Suprapubic skin (tissue), 4 donors: ENCODE measurements at regions not wholly inside any gene's neighbourhood (a gene's known extent, or its start where the extent isn't known, plus 50 kb on each side); places are given as distances from the start of the nearest gene placed in this dataset.

Source experiments
- CTCF ChIP-seq, 2 donors: fragments of 200-600 bp in 1 of 2; fragments of 450-650 bp in 1 of 2; sonication (generic) in 1 of 2; IDR thresholded peaks; one replicate each; pipeline ENCODE4 v1.5.1; 2016 to 2019; ENCODE audit warnings: antibody characterized with exemption in 2 of 2, mild to moderate bottlenecking in 1 of 2, moderate library complexity in 1 of 2
- EP300 ChIP-seq: sonication (generic); formaldehyde crosslinking; IDR thresholded peaks from one replicate; pipeline ENCODE4 v1.6.1; 2017; ENCODE audit warnings: antibody characterized with exemption
- POLR2A ChIP-seq, 2 donors: fragments of 450-650 bp; IDR thresholded peaks; one replicate each; pipeline ENCODE4 v1.6.1; 2017; ENCODE audit warnings: antibody characterized with exemption in 2 of 2, mild to moderate bottlenecking in 2 of 2, moderate library complexity in 2 of 2
- POLR2AphosphoS5 ChIP-seq, 3 donors: sonication (generic); formaldehyde crosslinking; IDR thresholded peaks; one replicate each; pipeline ENCODE4 v1.6.1; 2017; ENCODE audit warnings: antibody characterized with exemption in 3 of 3

- TF ChIP-seq CTCF (IDR thresholded peaks at IDR 0.05) (no peak), POLR2A (IDR thresholded peaks at IDR 0.05) (no peak), POLR2AphosphoS5 (IDR thresholded peaks at IDR 0.05) (no peak), EP300 (no peak)
Measured at GRCh38 chr11:70012134-70012733, 65.9 kb upstream of the ANO1 start.
